Esophagus muscularis mucosa (tissue), 4 donors: ENCODE measurements at regions not wholly inside any gene's neighbourhood (a gene's known extent, or its start where the extent isn't known, plus 50 kb on each side); places are given as distances from the start of the nearest gene placed in this dataset.

ENCODE experiments used
- DNase-seq: peaks from one replicate; pipeline ENCODE4 v3.0.0-alpha.2; 2017; ENCODE audit errors: extremely low spot score
- H3K27ac ChIP-seq, 4 donors: fragments of 200-600 bp; sonication (generic); replicated peaks in 1 of 4; 1 replicate in 3 of 4; 2 replicates in 1 of 4; pipeline ENCODE4 v1.5.1; 2016 to 2019; ENCODE audit warnings: mild to moderate bottlenecking in 1 of 4
- H3K27me3 ChIP-seq, 4 donors: fragments of 200-600 bp; sonication (generic); one replicate each; pipeline versions ENCODE4 v1.5.1 to v1.6.0; 2016 to 2019
- H3K36me3 ChIP-seq, 4 donors: fragments of 200-600 bp; sonication (generic); one replicate each; pipeline ENCODE4 v1.5.1; 2016 to 2019
- H3K4me1 ChIP-seq, 4 donors: fragments of 200-600 bp; sonication (generic); one replicate each; pipeline ENCODE4 v1.5.1; 2016 to 2019
- H3K4me3 ChIP-seq, 4 donors: fragments of 200-600 bp; sonication (generic); 1 replicate in 2 of 4; 2 replicates in 2 of 4; pipeline ENCODE4 v1.5.1; 2016 to 2019; ENCODE audit warnings: mild to moderate bottlenecking in 4 of 4, moderate library complexity in 1 of 4
- H3K9me3 ChIP-seq, 4 donors: fragments of 200-600 bp; sonication (generic); 1 replicate in 3 of 4; 2 replicates in 1 of 4; pipeline ENCODE4 v1.5.1; 2016 to 2019
- CTCF ChIP-seq, 3 experiments: fragments of 200-600 bp in 2 of 3; fragments of 450-650 bp in 1 of 3; sonication (generic) in 2 of 3; IDR thresholded peaks; one replicate each; pipeline ENCODE4 v1.5.1; 2017 to 2019; ENCODE audit warnings: antibody characterized with exemption in 3 of 3, mild to moderate bottlenecking in 2 of 3, moderate library complexity in 1 of 3
- EP300 ChIP-seq: sonication (generic); formaldehyde crosslinking; IDR thresholded peaks from one replicate; pipeline ENCODE4 v1.6.1; 2017; ENCODE audit warnings: antibody characterized with exemption
- POLR2A ChIP-seq: fragments of 450-650 bp; IDR thresholded peaks from one replicate; pipeline ENCODE4 v1.6.1; 2017; ENCODE audit warnings: antibody characterized with exemption, moderate library complexity, mild to moderate bottlenecking, low read depth
- POLR2AphosphoS5 ChIP-seq, 2 donors: sonication (generic); formaldehyde crosslinking; IDR thresholded peaks; one replicate each; pipeline ENCODE4 v1.6.1; 2017; ENCODE audit warnings: antibody characterized with exemption in 2 of 2
- WGBS: methylation state at CpG from one replicate; pipeline ENCODE4 v1.1.5; 2018; 5-methylcytosine and 5-hydroxymethylcytosine counted together
- intact Hi-C: fragments of 100-400 bp; cut with DNase I; formaldehyde crosslinking; loops from one replicate; pipeline ENCODE4 v1.15.1; 2023

GRCh38 chr14:82445810-82446570 lies 912.3 kb upstream of the SEL1L start:
- no peak overlapping the region for H3K27ac ChIP-seq
- 73% methylated on average over 5 of the region's 5 CpGs for WGBS
- H3K9me3 ChIP-seq = no peaks in the 10 kb centered on the region
- no peak overlapping the region for H3K4me3 ChIP-seq
- no peaks in the 10 kb centered on the region for H3K27me3 ChIP-seq
- DNase-seq = no peak
- no peaks in the 10 kb centered on the region for H3K36me3 ChIP-seq
- no peak for TF ChIP-seq POLR2AphosphoS5 (IDR thresholded peaks at IDR 0.05)
- TF ChIP-seq EP300 = no peak
- TF ChIP-seq CTCF (IDR thresholded peaks at IDR 0.05) = no peak
- TF ChIP-seq POLR2A = no peak
- peaks cover 0 to 10% (median 3%) of the 10 kb centered on the region in 4 donors for H3K4me1 ChIP-seq
- intact Hi-C loops = no loop called here

DNA sequence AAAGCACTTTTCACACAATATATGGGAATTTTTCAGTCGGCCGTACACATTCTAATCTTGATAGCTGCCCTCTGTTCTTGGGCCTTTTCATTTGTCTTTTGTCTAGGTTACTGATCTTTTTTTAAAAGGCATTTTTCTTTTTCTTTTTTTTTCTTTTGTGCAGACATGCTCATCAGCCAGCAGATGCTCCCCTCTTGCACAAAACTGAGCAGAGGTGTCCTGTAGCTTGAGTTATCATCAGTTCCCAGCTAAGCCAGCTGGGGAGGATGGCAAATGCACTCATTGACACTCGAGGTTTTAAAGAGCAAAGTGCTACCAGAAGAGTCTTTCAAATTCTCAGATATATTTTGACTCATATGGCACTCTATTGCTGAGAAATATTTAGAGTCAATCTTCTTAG lies 913.9 kb upstream of the SEL1L start:
- intact Hi-C loops = no loop called here
- no peak overlapping the region for H3K27ac ChIP-seq
- 40% methylated on average over 3 of the region's 3 CpGs for WGBS
- H3K4me1 ChIP-seq = peaks cover 0 to 10% (median 3%) of the 10 kb centered on the region in 4 donors
- no peaks in the 10 kb centered on the region for H3K27me3 ChIP-seq
- DNase-seq = no peak
- no peaks in the 10 kb centered on the region for H3K36me3 ChIP-seq
- TF ChIP-seq CTCF (IDR thresholded peaks at IDR 0.05) = peak in 1 of 3 experiments; percentile 29
- no peak for TF ChIP-seq POLR2AphosphoS5 (IDR thresholded peaks at IDR 0.05)
- TF ChIP-seq POLR2A = no peak
- TF ChIP-seq EP300 = no peak
- H3K9me3 ChIP-seq = no peaks in the 10 kb centered on the region
- H3K4me3 ChIP-seq = no peak overlapping the region

DNA sequence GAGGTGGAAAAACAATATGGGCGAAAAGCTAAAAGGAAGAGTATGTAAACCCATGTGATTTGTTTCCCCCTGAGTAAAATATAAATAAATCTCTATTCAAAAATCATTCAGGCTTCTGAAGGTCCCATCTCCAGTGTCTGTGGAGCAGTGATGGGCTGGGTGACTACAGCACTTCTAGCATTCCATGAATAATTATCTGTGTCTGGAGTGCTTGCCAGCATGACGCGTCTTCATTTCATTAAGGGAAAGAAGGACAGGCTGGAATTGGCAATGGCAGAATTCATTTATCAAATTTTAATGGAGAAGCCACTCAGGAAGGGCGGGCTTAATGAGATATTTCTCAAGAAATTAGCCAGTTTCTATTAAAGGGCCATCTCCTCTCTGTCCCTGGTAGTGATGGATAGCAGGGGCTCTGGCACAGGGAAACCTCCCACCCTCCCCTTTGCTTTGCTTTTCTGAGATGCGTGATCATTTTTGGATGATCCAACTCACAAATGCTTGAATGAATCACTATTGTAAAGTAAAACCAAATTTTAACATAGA lies 916.3 kb upstream of the SEL1L start:
- Histone ChIP-seq H3K27ac (no peak overlapping the region), H3K9me3 (no peaks in the 10 kb centered on the region), H3K36me3 (no peaks in the 10 kb centered on the region), H3K4me1 (peaks cover 0 to 10% (median 3%) of the 10 kb centered on the region in 4 donors), H3K4me3 (no peak overlapping the region), H3K27me3 (no peaks in the 10 kb centered on the region)
- intact Hi-C loops = no loop called here
- no peak for TF ChIP-seq POLR2A
- TF ChIP-seq POLR2AphosphoS5 (IDR thresholded peaks at IDR 0.05) = no peak
- TF ChIP-seq CTCF (IDR thresholded peaks at IDR 0.05) = no peak
- TF ChIP-seq EP300 = no peak
- no peak for DNase-seq
- WGBS = 64% methylated on average over 5 of the region's 5 CpGs

- TF ChIP-seq POLR2AphosphoS5 (IDR thresholded peaks at IDR 0.05) = no peak
- TF ChIP-seq POLR2A = no peak
- no peak for TF ChIP-seq CTCF (IDR thresholded peaks at IDR 0.05)
- no peak for TF ChIP-seq EP300
- Histone ChIP-seq H3K36me3 (no peaks in the 10 kb centered on the region), H3K4me3 (no peak overlapping the region), H3K9me3 (no peaks in the 10 kb centered on the region), H3K4me1 (peaks cover 0 to 10% (median 3%) of the 10 kb centered on the region in 4 donors), H3K27ac (no peak overlapping the region), H3K27me3 (no peaks in the 10 kb centered on the region)
- no peak for DNase-seq
- intact Hi-C loops = no loop called here
Observed at GRCh38 chr14:82451675-82452074, 918.0 kb upstream of the SEL1L start.

- Histone ChIP-seq H3K9me3 (no peaks in the 10 kb centered on the region), H3K27me3 (no peaks in the 10 kb centered on the region), H3K27ac (no peak overlapping the region), H3K4me3 (no peak overlapping the region), H3K36me3 (no peaks in the 10 kb centered on the region), H3K4me1 (no peaks in the 10 kb centered on the region)
- DNase-seq = no peak
- WGBS = 86% methylated on average over 6 of the region's 6 CpGs
- intact Hi-C loops = no loop called here
- TF ChIP-seq CTCF (IDR thresholded peaks at IDR 0.05) (no peak), POLR2A (no peak), POLR2AphosphoS5 (IDR thresholded peaks at IDR 0.05) (no peak)
Observed at GRCh38 chr14:82482345-82482744, 948.7 kb upstream of the SEL1L start.
